Choroid plexus epithelial cell (primary cell): ENCODE measurements at regions not wholly inside any gene's neighbourhood (a gene's known extent, or its start where the extent isn't known, plus 50 kb on each side); places are given as distances from the start of the nearest gene placed in this dataset.

Experiments
- DNase-seq: peaks from one replicate; pipeline ENCODE4 v3.0.0-alpha.2; 2010; ENCODE audit warnings: low read depth
- H3K4me3 ChIP-seq: 2 replicates; pipeline ENCODE4 v1.5.1; 2011; ENCODE audit warnings: low read depth, mild to moderate bottlenecking, control low read depth, low read length, moderate library complexity
- TF ChIP-seq, protein P1 (sequence below): conservative IDR thresholded peaks from 2 replicates; pipeline ENCODE4 v1.5.1; 2011; ENCODE audit warnings: low read depth, mild to moderate bottlenecking, control low read depth, inconsistent platforms, low read length, moderate library complexity

DNA sequence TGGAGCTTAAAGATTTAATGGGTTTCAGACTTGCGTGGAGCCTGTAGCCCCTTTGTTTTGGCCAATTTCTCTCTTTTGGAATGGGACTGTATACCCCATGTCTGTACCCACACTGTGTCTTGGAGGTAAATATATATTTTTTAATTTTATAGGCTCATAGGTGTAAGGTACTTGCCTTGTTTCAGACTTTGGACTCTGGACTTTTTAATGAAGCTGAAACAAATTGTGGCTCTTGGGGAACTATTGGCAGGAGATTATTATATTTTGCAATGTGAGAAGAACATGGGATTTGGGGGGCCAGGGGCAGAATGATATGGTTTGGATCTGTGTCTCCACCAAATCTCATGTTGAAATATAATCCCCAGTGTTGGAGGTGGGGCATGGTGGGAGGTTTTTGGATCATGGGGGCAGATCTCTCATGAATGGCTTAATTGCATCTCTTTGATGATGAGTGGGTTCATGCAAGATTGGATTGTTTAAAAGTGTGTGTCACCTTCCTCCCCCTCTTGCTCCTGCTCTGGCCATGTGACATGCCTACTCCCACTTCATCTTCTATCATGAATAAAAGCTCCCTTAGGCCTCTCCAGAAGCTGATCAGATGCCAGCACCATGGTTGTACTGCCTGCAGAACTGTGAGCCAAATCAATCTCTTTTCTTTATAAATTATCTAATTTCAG lies 74.1 kb upstream of the ARHGAP20 start:
- TF ChIP-seq, protein P1, sequence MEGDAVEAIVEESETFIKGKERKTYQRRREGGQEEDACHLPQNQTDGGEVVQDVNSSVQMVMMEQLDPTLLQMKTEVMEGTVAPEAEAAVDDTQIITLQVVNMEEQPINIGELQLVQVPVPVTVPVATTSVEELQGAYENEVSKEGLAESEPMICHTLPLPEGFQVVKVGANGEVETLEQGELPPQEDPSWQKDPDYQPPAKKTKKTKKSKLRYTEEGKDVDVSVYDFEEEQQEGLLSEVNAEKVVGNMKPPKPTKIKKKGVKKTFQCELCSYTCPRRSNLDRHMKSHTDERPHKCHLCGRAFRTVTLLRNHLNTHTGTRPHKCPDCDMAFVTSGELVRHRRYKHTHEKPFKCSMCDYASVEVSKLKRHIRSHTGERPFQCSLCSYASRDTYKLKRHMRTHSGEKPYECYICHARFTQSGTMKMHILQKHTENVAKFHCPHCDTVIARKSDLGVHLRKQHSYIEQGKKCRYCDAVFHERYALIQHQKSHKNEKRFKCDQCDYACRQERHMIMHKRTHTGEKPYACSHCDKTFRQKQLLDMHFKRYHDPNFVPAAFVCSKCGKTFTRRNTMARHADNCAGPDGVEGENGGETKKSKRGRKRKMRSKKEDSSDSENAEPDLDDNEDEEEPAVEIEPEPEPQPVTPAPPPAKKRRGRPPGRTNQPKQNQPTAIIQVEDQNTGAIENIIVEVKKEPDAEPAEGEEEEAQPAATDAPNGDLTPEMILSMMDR: no peak
- no peak overlapping the region for H3K4me3 ChIP-seq
- DNase-seq: no peak

DNA sequence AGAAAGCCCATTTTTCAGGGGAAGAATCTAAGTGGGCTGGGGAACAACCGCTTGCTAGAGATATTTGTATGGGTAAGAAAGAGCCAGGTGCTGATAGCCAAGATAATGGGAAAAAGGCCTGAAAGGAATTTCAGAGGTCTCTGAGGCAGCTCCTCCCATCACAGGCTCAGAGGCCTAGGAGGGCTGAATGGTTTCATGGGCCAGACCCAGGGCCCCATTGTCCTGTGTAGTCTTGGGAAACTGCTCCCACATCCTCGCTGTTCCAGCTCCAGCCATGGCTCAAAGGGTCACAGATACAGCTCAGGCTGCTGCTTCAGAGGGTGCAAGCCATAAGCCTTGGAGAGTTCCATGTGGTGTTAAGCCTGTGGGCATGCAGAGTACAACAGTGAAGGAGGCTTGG lies 73.2 kb upstream of the ARHGAP20 start:
- TF ChIP-seq, protein P1: no peak
- no peak for DNase-seq
- no peak overlapping the region for H3K4me3 ChIP-seq

GRCh38 chr11:110782616-110783015 lies 70.4 kb upstream of the ARHGAP20 start:
- no peak overlapping the region for H3K4me3 ChIP-seq
- TF ChIP-seq, protein P1: no peak
- DNase-seq: no peak

- no peak overlapping the region for H3K4me3 ChIP-seq
- TF ChIP-seq, protein P1: no peak
- DNase-seq: no peak
These were observed 66.9 kb upstream of the ARHGAP20 start for GRCh38 chr11:110779108-110779507.

GRCh38 chr11:110778343-110778742 lies 66.1 kb upstream of the ARHGAP20 start:
- H3K4me3 ChIP-seq: no peak overlapping the region
- peak; percentile 47 for DNase-seq
- TF ChIP-seq, protein P1: no peak

DNA sequence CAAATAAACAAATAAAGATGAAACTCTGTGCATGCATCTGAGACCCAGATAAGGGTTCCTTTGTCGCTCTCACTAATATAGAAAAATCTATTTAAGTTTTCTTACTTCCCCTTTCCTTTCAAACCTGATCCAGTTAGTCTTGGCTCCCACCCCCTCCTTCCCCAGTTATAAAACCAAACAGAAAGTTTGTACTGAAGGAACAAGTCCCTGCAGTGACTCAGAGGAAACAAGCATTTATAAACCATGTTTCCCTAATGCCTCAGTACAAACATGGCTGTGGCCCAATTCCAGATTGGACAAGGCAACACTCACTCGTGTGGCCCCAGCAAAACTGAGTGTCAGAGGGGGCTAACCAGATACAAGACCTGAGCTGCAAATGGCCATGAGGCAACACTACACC lies 65.5 kb upstream of the ARHGAP20 start:
- peak; percentile 73 for DNase-seq
- no peak overlapping the region for H3K4me3 ChIP-seq
- TF ChIP-seq, protein P1: no peak

DNA sequence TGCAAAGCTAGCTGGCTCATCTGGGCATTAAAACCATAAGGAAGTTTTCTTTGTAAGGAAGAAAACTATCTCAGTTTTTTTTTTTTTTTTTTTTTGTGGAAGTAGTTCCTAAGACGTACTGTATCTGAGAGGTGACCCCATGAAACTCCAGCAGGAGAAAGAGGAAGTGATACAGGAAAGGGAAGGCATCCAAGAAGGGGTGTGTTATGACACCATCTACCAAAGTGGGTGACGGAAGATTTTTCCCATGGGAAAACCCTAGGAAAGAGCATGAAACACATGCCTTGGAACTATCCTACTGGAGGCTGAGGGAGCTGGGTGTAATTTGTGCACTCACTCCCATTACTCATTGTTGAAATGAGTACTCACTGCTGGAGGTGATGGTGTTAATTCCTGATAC lies 63.8 kb upstream of the ARHGAP20 start:
- no peak overlapping the region for H3K4me3 ChIP-seq
- DNase-seq: no peak
- TF ChIP-seq, protein P1: no peak
